SK-N-MC (cell line): ENCODE measurements at regions not wholly inside any gene's neighbourhood (a gene's known extent, or its start where the extent isn't known, plus 50 kb on each side); places are given as distances from the start of the nearest gene placed in this dataset.

Experiments
- DNase-seq: peaks from one replicate; pipeline ENCODE4 v3.0.0-alpha.2; 2011; ENCODE audit warnings: low read depth, low spot score
- H3K27ac ChIP-seq: fragments of 200-600 bp; sonication (generic); 2 replicates; pipeline ENCODE4 v1.5.1; 2016; ENCODE audit warnings: mixed run types
- H3K36me3 ChIP-seq: fragments of 200-600 bp; sonication (generic); 2 replicates; pipeline ENCODE4 v1.6.1; 2017; ENCODE audit warnings: antibody characterized with exemption, low read length, mixed read lengths; ENCODE audit not compliant: insufficient read depth
- H3K4me3 ChIP-seq: fragments of 200-600 bp; sonication (generic); 2 replicates; pipeline ENCODE4 v1.5.1; 2016
- H3K9ac ChIP-seq: fragments of 200-600 bp; sonication (generic); 2 replicates; pipeline ENCODE4 v1.8.0; 2017; ENCODE audit warnings: mixed run types, mixed read lengths; ENCODE audit not compliant: insufficient read length
- H3K9me3 ChIP-seq: fragments of 200-600 bp; sonication (generic); 2 replicates; pipeline ENCODE4 v1.6.1; 2017; ENCODE audit warnings: low read depth, mild to moderate bottlenecking, antibody characterized with exemption, low read length, moderate library complexity, mixed read lengths
- EZH2 ChIP-seq: fragments of 200-600 bp; sonication (generic); IDR thresholded peaks from one replicate; pipeline ENCODE4 v1.6.1; 2017; ENCODE audit warnings: antibody characterized with exemption
- FOXP2 ChIP-seq: optimal IDR thresholded peaks from 2 replicates; pipeline ENCODE3; 2011; ENCODE audit warnings: mild to moderate bottlenecking, moderate library complexity; ENCODE audit not compliant: insufficient read depth; ENCODE audit errors: extremely low read length, control extremely low read depth
- POLR2AphosphoS5 ChIP-seq: IDR thresholded peaks from 2 replicates; pipeline ENCODE4 v1.6.1; 2012; ENCODE audit warnings: mild to moderate bottlenecking, low read depth, low read length, borderline replicate concordance

DNA sequence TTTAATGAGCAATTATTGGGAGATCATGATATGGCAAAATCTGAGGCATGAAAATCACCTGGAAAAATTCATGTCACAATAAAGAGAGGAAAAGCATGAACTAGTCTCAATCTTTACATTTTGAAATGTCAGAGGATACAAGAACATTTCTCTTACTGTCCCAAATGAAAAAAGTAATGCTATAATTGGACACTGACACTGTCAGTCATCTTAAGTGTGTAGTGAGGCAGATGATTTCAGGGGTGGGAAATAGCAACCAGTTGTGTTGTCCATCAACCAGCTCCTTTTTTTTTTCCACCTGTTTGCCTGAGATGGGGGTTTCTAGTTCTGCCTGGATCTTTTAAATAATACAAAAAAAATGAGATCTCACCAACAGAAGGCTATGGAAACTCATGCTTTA, 646.2 kb downstream of the KCNT2 start:
- TF ChIP-seq EZH2 (no peak), POLR2AphosphoS5 (no peak), FOXP2 (no peak)
- H3K36me3 ChIP-seq: no peaks in the 10 kb centered on the region
- H3K4me3 ChIP-seq: no peak overlapping the region
- no peak overlapping the region for H3K27ac ChIP-seq
- H3K9ac ChIP-seq: no peak overlapping the region
- H3K9me3 ChIP-seq: no peaks in the 10 kb centered on the region
- no peak for DNase-seq

DNA sequence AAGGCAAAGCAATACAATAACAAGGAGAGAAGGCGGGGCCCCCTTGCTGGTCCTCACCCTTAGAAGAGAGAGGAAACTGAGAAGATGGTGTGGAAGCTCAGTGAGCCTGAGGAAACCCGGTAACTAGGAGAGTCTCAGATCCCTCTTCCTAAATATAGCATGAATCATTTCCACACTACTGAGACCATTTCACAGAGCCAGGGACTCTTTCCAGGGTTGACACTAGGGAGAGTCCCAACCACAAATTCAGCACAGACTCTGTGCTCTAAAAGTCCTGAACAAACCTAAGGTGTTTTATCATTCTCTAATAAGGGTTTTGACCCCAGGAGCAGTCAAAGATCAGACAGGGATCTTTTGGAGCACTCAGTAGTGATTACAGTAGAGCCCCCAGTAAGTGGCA, 647.7 kb downstream of the KCNT2 start:
- Histone ChIP-seq H3K36me3 (no peaks in the 10 kb centered on the region), H3K9me3 (no peaks in the 10 kb centered on the region), H3K4me3 (no peak overlapping the region), H3K9ac (no peak overlapping the region), H3K27ac (no peak overlapping the region)
- TF ChIP-seq POLR2AphosphoS5 (no peak), EZH2 (no peak), FOXP2 (no peak)
- DNase-seq: no peak

- H3K27ac ChIP-seq: no peak overlapping the region
- H3K9me3 ChIP-seq: no peaks in the 10 kb centered on the region
- no peak for DNase-seq
- no peak overlapping the region for H3K4me3 ChIP-seq
- no peaks in the 10 kb centered on the region for H3K36me3 ChIP-seq
- TF ChIP-seq EZH2: no peak
- no peak for TF ChIP-seq FOXP2
- TF ChIP-seq POLR2AphosphoS5: no peak
- no peak overlapping the region for H3K9ac ChIP-seq
Measured at GRCh38 chr1:195958131-195958530, 650.1 kb downstream of the KCNT2 start.

GRCh38 chr1:195956845-195957244, 651.4 kb downstream of the KCNT2 start:
- TF ChIP-seq POLR2AphosphoS5 (no peak), FOXP2 (no peak)

GRCh38 chr1:195954848-195955247, 653.4 kb downstream of the KCNT2 start:
- H3K36me3 ChIP-seq: no peaks in the 10 kb centered on the region
- H3K27ac ChIP-seq: no peak overlapping the region
- TF ChIP-seq POLR2AphosphoS5 (no peak), FOXP2 (no peak), EZH2 (no peak)
- no peaks in the 10 kb centered on the region for H3K9me3 ChIP-seq
- no peak for DNase-seq
- H3K9ac ChIP-seq: no peak overlapping the region
- no peak overlapping the region for H3K4me3 ChIP-seq

More at GRCh38 chr1:195956845-195957244, 651.4 kb downstream of the KCNT2 start:
- no peaks in the 10 kb centered on the region for H3K36me3 ChIP-seq
- H3K9me3 ChIP-seq: no peaks in the 10 kb centered on the region
- no peak overlapping the region for H3K27ac ChIP-seq
- H3K9ac ChIP-seq: no peak overlapping the region
- H3K4me3 ChIP-seq: no peak overlapping the region
- DNase-seq: no peak

GRCh38 chr1:195951313-195951712, 656.9 kb downstream of the KCNT2 start:
- DNase-seq: no peak
- TF ChIP-seq EZH2 (no peak), FOXP2 (no peak), POLR2AphosphoS5 (no peak)

DNA sequence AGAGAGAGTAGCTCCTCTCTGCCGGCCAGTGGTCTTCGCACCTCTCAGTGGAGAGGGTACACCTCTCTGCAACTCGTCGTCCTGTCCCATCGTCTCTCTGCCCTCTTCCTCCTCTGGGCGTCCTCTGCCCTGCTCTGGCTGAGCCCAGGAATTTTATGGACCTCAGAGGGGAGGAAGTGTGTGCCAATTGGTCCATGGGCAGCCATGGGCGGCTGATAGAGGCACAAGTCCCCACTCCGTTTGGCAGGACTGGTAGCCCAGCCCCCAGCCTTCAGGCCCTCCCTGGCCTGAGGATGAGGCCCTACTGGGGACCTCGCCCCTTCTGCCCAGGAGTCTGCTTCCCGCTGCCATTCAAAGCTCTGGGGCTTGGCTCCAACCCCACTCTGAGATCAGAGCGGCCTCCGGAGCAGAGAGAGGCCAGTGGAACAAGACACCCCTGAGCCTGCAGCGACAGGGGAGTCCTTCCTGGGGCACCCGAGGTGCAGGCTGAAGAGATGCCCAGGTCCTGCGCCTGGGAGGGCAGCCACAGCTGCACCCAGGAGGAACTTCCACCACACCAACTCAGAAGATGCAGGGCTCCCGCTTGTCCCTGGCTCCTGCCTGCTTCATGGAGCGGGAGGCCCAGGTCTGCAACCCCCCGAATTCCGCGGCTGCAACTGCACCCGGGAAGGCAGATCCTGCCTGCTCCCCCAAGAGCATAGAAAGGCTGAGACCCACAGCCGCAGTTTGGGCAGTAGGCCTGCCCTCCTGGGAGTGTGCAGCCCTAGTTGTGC, 659.9 kb downstream of the KCNT2 start:
- TF ChIP-seq FOXP2: no peak
- TF ChIP-seq POLR2AphosphoS5: no peak
- no peak for TF ChIP-seq EZH2
- H3K36me3 ChIP-seq: no peaks in the 10 kb centered on the region
- no peak overlapping the region for H3K27ac ChIP-seq
- H3K9ac ChIP-seq: no peak overlapping the region
- DNase-seq: no peak
- H3K9me3 ChIP-seq: no peaks in the 10 kb centered on the region
- no peak overlapping the region for H3K4me3 ChIP-seq

More at GRCh38 chr1:195951313-195951712, 656.9 kb downstream of the KCNT2 start:
- Histone ChIP-seq H3K9ac (no peak overlapping the region), H3K9me3 (no peaks in the 10 kb centered on the region), H3K36me3 (no peaks in the 10 kb centered on the region), H3K4me3 (no peak overlapping the region), H3K27ac (no peak overlapping the region)

GRCh38 chr1:195946500-195946899, 661.7 kb downstream of the KCNT2 start:
- DNase-seq: no peak

GRCh38 chr1:195941795-195942194, 666.4 kb downstream of the KCNT2 start:
- no peak overlapping the region for H3K27ac ChIP-seq
- H3K9ac ChIP-seq: no peak overlapping the region
- H3K9me3 ChIP-seq: no peaks in the 10 kb centered on the region
- no peaks in the 10 kb centered on the region for H3K36me3 ChIP-seq
- no peak overlapping the region for H3K4me3 ChIP-seq
- no peak for DNase-seq
- TF ChIP-seq EZH2 (no peak), POLR2AphosphoS5 (no peak), FOXP2 (no peak)

More at GRCh38 chr1:195946500-195946899, 661.7 kb downstream of the KCNT2 start:
- Histone ChIP-seq H3K36me3 (no peaks in the 10 kb centered on the region), H3K27ac (no peak overlapping the region), H3K4me3 (no peak overlapping the region), H3K9ac (no peak overlapping the region), H3K9me3 (no peaks in the 10 kb centered on the region)
- no peak for TF ChIP-seq POLR2AphosphoS5
- TF ChIP-seq EZH2: no peak
- no peak for TF ChIP-seq FOXP2
